ENCODE measurements at regions not wholly inside any gene's neighbourhood (a gene's known extent, or its start where the extent isn't known, plus 50 kb on each side); places are given as distances from the start of the nearest gene placed in this dataset.

DNA sequence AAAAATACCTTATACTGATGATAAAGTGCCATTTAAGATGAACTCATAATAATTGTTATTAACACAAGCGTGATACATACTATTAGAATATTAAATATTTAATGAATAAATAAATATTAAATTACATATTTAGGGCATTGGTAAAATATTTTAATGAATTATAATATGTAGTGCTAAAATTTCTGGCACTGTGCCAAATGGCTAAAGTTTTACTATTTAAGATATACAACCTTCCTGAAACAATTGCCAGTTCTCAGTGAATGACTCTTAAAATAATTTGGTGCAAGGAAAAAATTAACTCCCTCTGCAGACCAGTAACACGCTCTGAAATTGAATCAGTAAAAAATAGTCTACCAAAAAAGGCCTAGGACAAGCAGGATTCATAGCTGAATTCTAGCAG is 428.9 kb upstream of the ATXN7L3B start:
- TF ChIP-seq YY1 (IDR thresholded peaks at IDR 0.05; ENCODE audit: low read depth) (no peak), ZBTB7A (IDR thresholded peaks at IDR 0.05; ENCODE audit: low read depth) (no peak), EP300 (IDR thresholded peaks at IDR 0.05; ENCODE audit: borderline replicate concordance) (no peak), NFIC (IDR thresholded peaks at IDR 0.05) (peak; percentile 65)

DNA sequence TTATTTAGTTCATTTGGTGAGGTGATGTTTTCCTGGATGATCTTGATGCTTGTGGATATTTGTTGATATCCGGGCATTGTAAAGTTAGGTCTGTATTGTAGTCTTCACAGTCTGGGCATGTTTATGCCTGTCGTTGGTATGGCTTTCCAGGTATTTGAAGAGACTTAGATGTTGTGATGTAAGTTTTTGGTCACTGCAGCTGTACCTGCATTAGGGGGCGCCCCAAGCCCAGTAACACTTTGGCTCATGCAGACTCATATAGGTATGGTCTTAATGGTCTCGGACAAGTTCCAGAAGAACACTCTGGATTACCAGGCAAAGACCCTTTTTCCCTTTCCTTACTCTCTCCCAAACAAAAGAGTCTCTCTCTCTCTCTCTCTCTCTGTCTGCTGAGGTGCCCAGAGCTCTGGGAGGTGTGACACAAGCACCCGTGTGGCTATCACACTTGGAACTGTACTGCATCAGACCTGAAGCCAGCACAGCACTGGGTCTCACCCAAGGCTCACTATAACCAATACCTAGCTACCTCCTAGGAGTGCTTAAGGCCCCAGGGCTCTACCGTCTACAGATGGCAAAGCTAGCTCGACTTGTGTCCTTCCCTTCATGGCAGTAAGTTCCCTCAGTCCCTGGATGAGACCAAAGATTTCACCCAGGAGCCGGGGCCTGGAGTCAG is 425.8 kb upstream of the ATXN7L3B start:
- no peak for TF ChIP-seq EGR1 (IDR thresholded peaks at IDR 0.05)
- TF ChIP-seq, protein P1, sequence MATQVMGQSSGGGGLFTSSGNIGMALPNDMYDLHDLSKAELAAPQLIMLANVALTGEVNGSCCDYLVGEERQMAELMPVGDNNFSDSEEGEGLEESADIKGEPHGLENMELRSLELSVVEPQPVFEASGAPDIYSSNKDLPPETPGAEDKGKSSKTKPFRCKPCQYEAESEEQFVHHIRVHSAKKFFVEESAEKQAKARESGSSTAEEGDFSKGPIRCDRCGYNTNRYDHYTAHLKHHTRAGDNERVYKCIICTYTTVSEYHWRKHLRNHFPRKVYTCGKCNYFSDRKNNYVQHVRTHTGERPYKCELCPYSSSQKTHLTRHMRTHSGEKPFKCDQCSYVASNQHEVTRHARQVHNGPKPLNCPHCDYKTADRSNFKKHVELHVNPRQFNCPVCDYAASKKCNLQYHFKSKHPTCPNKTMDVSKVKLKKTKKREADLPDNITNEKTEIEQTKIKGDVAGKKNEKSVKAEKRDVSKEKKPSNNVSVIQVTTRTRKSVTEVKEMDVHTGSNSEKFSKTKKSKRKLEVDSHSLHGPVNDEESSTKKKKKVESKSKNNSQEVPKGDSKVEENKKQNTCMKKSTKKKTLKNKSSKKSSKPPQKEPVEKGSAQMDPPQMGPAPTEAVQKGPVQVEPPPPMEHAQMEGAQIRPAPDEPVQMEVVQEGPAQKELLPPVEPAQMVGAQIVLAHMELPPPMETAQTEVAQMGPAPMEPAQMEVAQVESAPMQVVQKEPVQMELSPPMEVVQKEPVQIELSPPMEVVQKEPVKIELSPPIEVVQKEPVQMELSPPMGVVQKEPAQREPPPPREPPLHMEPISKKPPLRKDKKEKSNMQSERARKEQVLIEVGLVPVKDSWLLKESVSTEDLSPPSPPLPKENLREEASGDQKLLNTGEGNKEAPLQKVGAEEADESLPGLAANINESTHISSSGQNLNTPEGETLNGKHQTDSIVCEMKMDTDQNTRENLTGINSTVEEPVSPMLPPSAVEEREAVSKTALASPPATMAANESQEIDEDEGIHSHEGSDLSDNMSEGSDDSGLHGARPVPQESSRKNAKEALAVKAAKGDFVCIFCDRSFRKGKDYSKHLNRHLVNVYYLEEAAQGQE (IDR thresholded peaks at IDR 0.05; ENCODE audit: low read depth) = no peak
- TF ChIP-seq RAD21 (IDR thresholded peaks at IDR 0.05; ENCODE audit: low read depth) = peak; percentile 97

DNA sequence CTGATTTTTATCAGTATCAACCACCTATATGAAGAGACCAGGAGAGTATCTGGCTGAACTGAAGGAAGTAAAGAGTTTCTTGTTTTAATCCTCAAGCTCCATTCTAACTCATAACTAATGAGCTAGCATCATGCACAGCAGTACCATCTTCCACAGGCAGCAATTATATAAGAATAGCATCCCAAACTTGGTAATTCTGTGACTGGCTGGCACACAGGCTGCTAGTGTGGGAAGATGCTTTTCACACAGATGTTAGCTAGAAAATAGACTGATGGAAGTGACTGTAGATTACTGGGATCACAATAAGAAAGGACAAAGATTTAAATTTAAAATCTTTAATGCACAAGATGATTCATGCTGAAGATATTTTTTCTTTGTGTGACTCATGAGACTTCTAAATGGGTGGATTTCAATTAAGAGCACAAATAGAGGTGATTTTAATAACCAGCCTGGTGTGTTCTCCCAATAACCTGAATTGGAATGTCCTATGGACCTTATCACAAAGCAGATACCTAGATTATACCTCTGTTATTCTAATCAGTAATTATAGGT is 417.7 kb upstream of the ATXN7L3B start:
- no peak for TF ChIP-seq CREB1 (IDR thresholded peaks at IDR 0.05; ENCODE audit: low read depth)
- TF ChIP-seq TEAD4 (IDR thresholded peaks at IDR 0.05) = no peak
- no peak for TF ChIP-seq FOXM1 (IDR thresholded peaks at IDR 0.05; ENCODE audit: borderline replicate concordance, low read depth)
- TF ChIP-seq NFIC (IDR thresholded peaks at IDR 0.05) = no peak

GRCh38 chr12:74120644-74121043 is 417.0 kb upstream of the ATXN7L3B start:
- TF ChIP-seq RAD21 (IDR thresholded peaks at IDR 0.05; ENCODE audit: low read depth) (no peak), YY1 (IDR thresholded peaks at IDR 0.05; ENCODE audit: low read depth) (no peak)

- TF ChIP-seq TCF12 (IDR thresholded peaks at IDR 0.05; ENCODE audit: low read depth) = no peak
- TF ChIP-seq CREB1 (IDR thresholded peaks at IDR 0.05; ENCODE audit: low read depth) = no peak
- TF ChIP-seq, protein P1 (IDR thresholded peaks at IDR 0.05; ENCODE audit: low read depth) = no peak
- TF ChIP-seq EGR1 (IDR thresholded peaks at IDR 0.05) = no peak
- TF ChIP-seq EP300 (IDR thresholded peaks at IDR 0.05; ENCODE audit: borderline replicate concordance) = no peak
- TF ChIP-seq, protein P2, sequence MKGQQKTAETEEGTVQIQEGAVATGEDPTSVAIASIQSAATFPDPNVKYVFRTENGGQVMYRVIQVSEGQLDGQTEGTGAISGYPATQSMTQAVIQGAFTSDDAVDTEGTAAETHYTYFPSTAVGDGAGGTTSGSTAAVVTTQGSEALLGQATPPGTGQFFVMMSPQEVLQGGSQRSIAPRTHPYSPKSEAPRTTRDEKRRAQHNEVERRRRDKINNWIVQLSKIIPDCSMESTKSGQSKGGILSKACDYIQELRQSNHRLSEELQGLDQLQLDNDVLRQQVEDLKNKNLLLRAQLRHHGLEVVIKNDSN (IDR thresholded peaks at IDR 0.05) = no peak
- no peak for TF ChIP-seq TAF1 (IDR thresholded peaks at IDR 0.05; ENCODE audit: low read depth)
- no peak for TF ChIP-seq CEBPB (IDR thresholded peaks at IDR 0.05)
- TF ChIP-seq RAD21 (IDR thresholded peaks at IDR 0.05; ENCODE audit: low read depth) = no peak
- TF ChIP-seq YY1 (IDR thresholded peaks at IDR 0.05; ENCODE audit: low read depth) = no peak
- TF ChIP-seq ZBTB7A (IDR thresholded peaks at IDR 0.05; ENCODE audit: low read depth) = no peak
- no peak for TF ChIP-seq NFIC (IDR thresholded peaks at IDR 0.05)
- no peak for TF ChIP-seq TEAD4 (IDR thresholded peaks at IDR 0.05)
Measured at GRCh38 chr12:74129702-74130101, 407.9 kb upstream of the ATXN7L3B start.

DNA sequence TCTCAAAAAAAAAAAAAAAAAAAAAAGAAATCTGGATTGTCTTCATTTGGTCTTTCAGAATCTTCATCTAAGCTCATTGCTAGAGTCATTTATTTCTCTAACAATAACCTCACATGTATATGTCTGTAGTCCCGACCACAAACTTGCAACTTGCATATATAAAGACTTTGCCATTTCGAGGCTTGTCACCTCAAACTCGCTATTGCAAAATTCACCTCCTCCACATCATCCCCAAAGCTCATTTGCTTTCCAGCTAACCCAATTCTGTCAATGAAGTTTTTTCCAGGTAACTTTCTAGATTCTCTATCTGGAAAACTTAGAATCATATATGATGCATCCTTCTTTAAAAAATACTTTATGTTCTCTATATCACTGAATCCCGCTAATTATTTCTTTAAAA is 393.2 kb upstream of the ATXN7L3B start:
- TF ChIP-seq CREB1 (IDR thresholded peaks at IDR 0.05; ENCODE audit: low read depth) (no peak), YY1 (IDR thresholded peaks at IDR 0.05; ENCODE audit: low read depth) (no peak), EP300 (IDR thresholded peaks at IDR 0.05; ENCODE audit: borderline replicate concordance) (no peak), EGR1 (IDR thresholded peaks at IDR 0.05) (no peak), CEBPB (IDR thresholded peaks at IDR 0.05) (no peak), NFIC (IDR thresholded peaks at IDR 0.05) (no peak), RAD21 (IDR thresholded peaks at IDR 0.05; ENCODE audit: low read depth) (no peak)

- TF ChIP-seq YY1 (IDR thresholded peaks at IDR 0.05; ENCODE audit: low read depth) = no peak
- no peak for TF ChIP-seq CEBPB (IDR thresholded peaks at IDR 0.05)
- no peak for TF ChIP-seq EP300 (IDR thresholded peaks at IDR 0.05; ENCODE audit: borderline replicate concordance)
- no peak for TF ChIP-seq ZBTB7A (IDR thresholded peaks at IDR 0.05; ENCODE audit: low read depth)
- no peak for TF ChIP-seq RAD21 (IDR thresholded peaks at IDR 0.05; ENCODE audit: low read depth)
- no peak for TF ChIP-seq TAF1 (IDR thresholded peaks at IDR 0.05; ENCODE audit: low read depth)
- TF ChIP-seq, protein P2 (IDR thresholded peaks at IDR 0.05) = no peak
- no peak for TF ChIP-seq TCF12 (IDR thresholded peaks at IDR 0.05; ENCODE audit: low read depth)
- no peak for TF ChIP-seq FOXM1 (IDR thresholded peaks at IDR 0.05; ENCODE audit: borderline replicate concordance, low read depth)
- no peak for TF ChIP-seq EGR1 (IDR thresholded peaks at IDR 0.05)
- TF ChIP-seq, protein P3, sequence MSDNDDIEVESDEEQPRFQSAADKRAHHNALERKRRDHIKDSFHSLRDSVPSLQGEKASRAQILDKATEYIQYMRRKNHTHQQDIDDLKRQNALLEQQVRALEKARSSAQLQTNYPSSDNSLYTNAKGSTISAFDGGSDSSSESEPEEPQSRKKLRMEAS (IDR thresholded peaks at IDR 0.05) = no peak
- TF ChIP-seq NFIC (IDR thresholded peaks at IDR 0.05) = no peak
- no peak for TF ChIP-seq TEAD4 (IDR thresholded peaks at IDR 0.05)
- TF ChIP-seq, protein P1 (IDR thresholded peaks at IDR 0.05; ENCODE audit: low read depth) = no peak
- TF ChIP-seq CREB1 (IDR thresholded peaks at IDR 0.05; ENCODE audit: low read depth) = no peak
Measured at GRCh38 chr12:74145328-74145727, 392.3 kb upstream of the ATXN7L3B start.

Data from Ishikawa (cell line).